Kidney tubule cell (primary cell): ENCODE measurements at regions not wholly inside any gene's neighbourhood (a gene's known extent, or its start where the extent isn't known, plus 50 kb on each side); places are given as distances from the start of the nearest gene placed in this dataset.

Experiments
- DNase-seq: peaks from one replicate; pipeline ENCODE4 v3.0.0-alpha.2; 2018; ENCODE audit warnings: low spot score

DNA sequence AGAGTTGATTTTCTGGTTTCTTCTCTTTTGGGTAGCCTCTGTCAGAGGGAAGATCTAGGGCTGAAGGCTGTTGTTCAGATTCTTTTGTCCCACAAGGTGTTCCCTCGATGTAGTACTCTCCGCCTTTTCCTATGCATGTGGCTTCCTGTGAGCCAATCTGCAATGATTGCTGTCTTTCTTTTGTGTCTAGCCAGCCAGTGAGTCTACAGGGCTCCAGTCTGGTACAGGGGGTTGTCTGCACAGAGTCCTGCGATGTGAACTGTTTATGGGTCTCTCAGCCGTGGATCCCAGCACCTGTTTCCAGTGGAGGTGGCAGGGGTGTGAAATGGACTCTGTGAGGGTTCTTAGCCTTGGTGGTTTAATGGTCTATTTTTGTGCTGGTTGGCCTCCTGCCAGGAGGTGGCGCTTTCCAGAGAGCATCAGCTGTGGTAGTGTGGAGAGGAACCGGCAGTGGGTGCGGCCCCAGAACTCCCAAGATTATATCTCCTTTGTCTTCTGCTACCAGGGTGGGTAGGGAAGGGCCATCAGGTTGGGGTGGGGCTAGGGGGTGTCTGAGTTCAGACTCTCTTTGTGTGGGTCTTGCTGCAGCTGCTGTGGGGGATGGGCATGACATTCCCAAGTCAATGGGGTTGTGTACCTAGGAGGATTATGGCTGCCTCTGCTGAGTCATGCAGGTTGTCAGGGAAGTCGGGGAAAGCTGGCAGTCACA is 81.3 kb upstream of the C21orf91 start:
- DNase-seq = no peak

GRCh38 chr21:17889171-17889570 is 70.0 kb upstream of the C21orf91 start:
- DNase-seq = peak; percentile 36

- no peak for DNase-seq
These were observed 50.0 kb upstream of the C21orf91 start for GRCh38 chr21:17869115-17869514.
